ENCODE measurements at regions not wholly inside any gene's neighbourhood (a gene's known extent, or its start where the extent isn't known, plus 50 kb on each side); places are given as distances from the start of the nearest gene placed in this dataset.

GRCh38 chrX:94676285-94676684 lies 1002.3 kb downstream of the FAM133A start:
- no peak for TF ChIP-seq CTCF (IDR thresholded peaks at IDR 0.05 in 4 of 5, conservative IDR thresholded peaks at IDR 0.05 in 1 of 5)
- no peak for TF ChIP-seq POLR2A (IDR thresholded peaks at IDR 0.05)
